ENCODE measurements at regions not wholly inside any gene's neighbourhood (a gene's known extent, or its start where the extent isn't known, plus 50 kb on each side); places are given as distances from the start of the nearest gene placed in this dataset.

DNA sequence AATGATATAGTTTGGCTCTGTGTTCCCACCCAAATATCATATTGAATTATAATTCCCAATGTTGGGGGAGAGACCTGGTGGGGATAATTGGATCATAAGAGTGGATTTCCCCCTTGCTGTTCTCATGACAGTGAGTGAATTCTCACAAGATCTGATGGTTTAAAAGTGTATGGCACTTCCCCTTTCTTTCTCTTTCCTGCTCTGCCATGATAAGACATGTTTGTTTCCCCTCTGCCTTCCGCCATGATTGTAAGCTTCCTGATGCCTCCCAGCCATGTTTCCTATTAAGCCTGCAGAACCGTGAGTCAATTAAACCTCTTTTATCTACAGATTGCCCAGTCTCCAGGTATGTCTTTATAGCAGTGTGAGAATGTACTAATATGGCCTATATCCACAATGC, 126.7 kb upstream of the GMNC start:
- H3K4me3 Mint-ChIP-seq (ENCODE audit: low read depth): no peak overlapping the region
- no peak overlapping the region for H3K27ac Mint-ChIP-seq
- no peaks in the 10 kb centered on the region for H3K27me3 Mint-ChIP-seq
- DNase-seq (ENCODE audit: low spot score, unreplicated experiment): no peak
- H3K36me3 Mint-ChIP-seq (ENCODE audit: insufficient read depth): peaks cover 3% of the 10 kb centered on the region
- TF ChIP-seq, protein P1, sequence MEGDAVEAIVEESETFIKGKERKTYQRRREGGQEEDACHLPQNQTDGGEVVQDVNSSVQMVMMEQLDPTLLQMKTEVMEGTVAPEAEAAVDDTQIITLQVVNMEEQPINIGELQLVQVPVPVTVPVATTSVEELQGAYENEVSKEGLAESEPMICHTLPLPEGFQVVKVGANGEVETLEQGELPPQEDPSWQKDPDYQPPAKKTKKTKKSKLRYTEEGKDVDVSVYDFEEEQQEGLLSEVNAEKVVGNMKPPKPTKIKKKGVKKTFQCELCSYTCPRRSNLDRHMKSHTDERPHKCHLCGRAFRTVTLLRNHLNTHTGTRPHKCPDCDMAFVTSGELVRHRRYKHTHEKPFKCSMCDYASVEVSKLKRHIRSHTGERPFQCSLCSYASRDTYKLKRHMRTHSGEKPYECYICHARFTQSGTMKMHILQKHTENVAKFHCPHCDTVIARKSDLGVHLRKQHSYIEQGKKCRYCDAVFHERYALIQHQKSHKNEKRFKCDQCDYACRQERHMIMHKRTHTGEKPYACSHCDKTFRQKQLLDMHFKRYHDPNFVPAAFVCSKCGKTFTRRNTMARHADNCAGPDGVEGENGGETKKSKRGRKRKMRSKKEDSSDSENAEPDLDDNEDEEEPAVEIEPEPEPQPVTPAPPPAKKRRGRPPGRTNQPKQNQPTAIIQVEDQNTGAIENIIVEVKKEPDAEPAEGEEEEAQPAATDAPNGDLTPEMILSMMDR (IDR thresholded peaks at IDR 0.05; ENCODE audit: unreplicated experiment): no peak
- no peaks in the 10 kb centered on the region for H3K4me1 Mint-ChIP-seq (ENCODE audit: low read depth)
- peaks cover 27% of the 10 kb centered on the region for H3K9me3 Mint-ChIP-seq (ENCODE audit: low read depth)

DNA sequence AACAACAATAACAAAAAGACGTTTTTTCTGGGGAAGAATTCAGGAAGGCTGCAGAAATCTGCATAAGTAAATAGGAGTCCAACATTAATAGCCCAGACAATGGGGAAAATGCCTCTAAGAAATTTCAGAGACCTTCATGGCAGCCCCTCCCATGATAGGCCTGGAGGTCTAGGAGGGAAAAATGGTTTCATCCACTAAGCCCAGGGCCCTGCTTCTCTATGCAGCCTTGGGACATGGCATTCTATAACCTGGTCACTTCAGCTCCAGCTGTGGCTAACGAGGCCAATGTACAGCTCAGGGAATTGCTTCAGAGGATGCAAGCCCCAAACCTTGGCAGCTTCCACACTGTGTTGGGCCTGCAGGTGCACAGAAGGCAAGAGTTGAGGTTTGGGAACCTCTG, 125.6 kb upstream of the GMNC start:
- no peak overlapping the region for H3K4me3 Mint-ChIP-seq (ENCODE audit: low read depth)
- peaks cover 3% of the 10 kb centered on the region for H3K36me3 Mint-ChIP-seq (ENCODE audit: insufficient read depth)
- TF ChIP-seq, protein P1 (IDR thresholded peaks at IDR 0.05; ENCODE audit: unreplicated experiment): no peak
- no peak overlapping the region for H3K27ac Mint-ChIP-seq
- no peak for DNase-seq (ENCODE audit: low spot score, unreplicated experiment)
- H3K27me3 Mint-ChIP-seq: no peaks in the 10 kb centered on the region
- peaks cover 27% of the 10 kb centered on the region for H3K9me3 Mint-ChIP-seq (ENCODE audit: low read depth)
- no peaks in the 10 kb centered on the region for H3K4me1 Mint-ChIP-seq (ENCODE audit: low read depth)

DNA sequence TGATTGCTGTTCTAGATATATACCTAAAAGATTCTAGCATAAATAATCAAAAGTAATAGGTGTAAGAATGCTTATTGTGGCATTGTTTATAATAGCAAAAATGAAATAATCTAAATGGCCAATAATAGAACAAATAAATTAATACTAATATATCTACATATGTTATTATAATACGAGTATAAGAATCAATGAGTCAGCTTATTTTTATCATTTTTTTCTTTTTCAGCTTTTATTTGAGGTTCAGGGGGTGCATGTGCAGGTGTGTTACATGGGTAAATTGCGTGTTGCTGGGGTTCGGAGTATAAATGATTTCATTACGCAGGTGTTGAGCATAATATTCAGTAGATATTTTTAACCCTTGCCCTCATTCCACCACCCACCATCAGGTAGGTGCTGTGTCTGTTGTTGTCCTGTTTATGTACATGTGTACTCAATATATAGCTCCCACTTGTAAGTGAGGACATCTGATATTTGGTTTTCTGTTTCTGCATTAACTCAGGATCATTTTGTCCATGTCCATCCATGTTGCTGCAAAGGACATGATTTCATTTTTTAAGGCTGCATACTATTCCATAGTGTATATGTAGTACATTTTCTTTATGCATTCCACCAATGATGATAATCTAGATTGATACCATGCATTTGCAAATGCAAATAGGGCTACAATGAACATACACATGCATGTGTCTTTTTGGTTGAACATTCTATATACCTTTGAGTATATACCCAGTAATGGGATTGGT, 122.2 kb upstream of the GMNC start:
- H3K27ac Mint-ChIP-seq: no peak overlapping the region
- H3K4me3 Mint-ChIP-seq (ENCODE audit: low read depth): no peak overlapping the region
- no peaks in the 10 kb centered on the region for H3K27me3 Mint-ChIP-seq
- H3K4me1 Mint-ChIP-seq (ENCODE audit: low read depth): no peaks in the 10 kb centered on the region
- peaks cover 3% of the 10 kb centered on the region for H3K36me3 Mint-ChIP-seq (ENCODE audit: insufficient read depth)
- TF ChIP-seq, protein P1 (IDR thresholded peaks at IDR 0.05; ENCODE audit: unreplicated experiment): no peak
- no peak for DNase-seq (ENCODE audit: low spot score, unreplicated experiment)
- H3K9me3 Mint-ChIP-seq (ENCODE audit: low read depth): peaks cover 26% of the 10 kb centered on the region

DNA sequence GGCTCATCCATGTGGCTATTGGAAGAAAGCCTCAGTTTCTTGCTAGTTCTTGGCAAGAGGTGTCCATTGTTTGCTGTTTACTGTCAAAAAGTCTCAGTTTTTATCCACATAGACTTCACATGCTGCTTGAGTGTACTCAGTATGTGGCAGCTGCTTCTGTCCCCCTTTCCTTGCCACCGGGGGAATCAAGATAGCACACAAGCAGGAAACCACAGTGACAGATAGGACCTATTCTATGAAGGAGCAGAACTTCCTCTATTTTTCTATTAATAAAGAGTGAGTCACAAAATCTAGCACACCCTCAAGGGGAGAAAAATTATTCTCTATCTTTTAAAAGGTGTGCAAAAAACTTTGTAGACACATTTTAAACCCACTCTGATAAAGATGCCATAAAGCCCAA, 121.4 kb upstream of the GMNC start:
- Mint-ChIP-seq H3K4me1 (ENCODE audit: low read depth) (no peaks in the 10 kb centered on the region), H3K4me3 (ENCODE audit: low read depth) (no peak overlapping the region), H3K27me3 (no peaks in the 10 kb centered on the region), H3K9me3 (ENCODE audit: low read depth) (peaks cover 19% of the 10 kb centered on the region), H3K27ac (no peak overlapping the region), H3K36me3 (ENCODE audit: insufficient read depth) (peaks cover 3% of the 10 kb centered on the region)
- no peak for DNase-seq (ENCODE audit: low spot score, unreplicated experiment)
- TF ChIP-seq, protein P1 (IDR thresholded peaks at IDR 0.05; ENCODE audit: unreplicated experiment): no peak

DNA sequence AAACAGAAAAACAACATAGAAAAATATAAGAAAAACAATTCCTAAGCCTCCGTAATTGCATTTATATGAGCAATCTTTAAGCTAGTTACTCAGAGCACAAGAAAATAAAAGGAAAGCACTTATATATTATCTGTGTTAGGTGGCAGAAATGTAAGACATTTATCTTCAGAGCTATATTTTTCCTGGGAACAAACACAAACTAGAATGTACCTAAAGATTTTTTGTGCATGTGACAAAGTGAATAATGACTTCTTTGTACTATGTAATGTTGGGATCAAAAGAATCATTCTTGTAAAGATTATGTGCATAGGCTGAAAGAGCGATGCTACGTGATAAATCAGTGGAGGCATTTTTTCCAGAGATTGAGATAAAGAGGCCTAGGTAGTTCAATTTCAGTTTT, 111.3 kb upstream of the GMNC start:
- no peak overlapping the region for H3K4me3 Mint-ChIP-seq (ENCODE audit: low read depth)
- no peaks in the 10 kb centered on the region for H3K36me3 Mint-ChIP-seq (ENCODE audit: insufficient read depth)
- H3K27ac Mint-ChIP-seq: no peak overlapping the region
- no peaks in the 10 kb centered on the region for H3K9me3 Mint-ChIP-seq (ENCODE audit: low read depth)
- H3K4me1 Mint-ChIP-seq (ENCODE audit: low read depth): peaks cover 4% of the 10 kb centered on the region
- no peaks in the 10 kb centered on the region for H3K27me3 Mint-ChIP-seq
- no peak for DNase-seq (ENCODE audit: low spot score, unreplicated experiment)
- TF ChIP-seq, protein P1 (IDR thresholded peaks at IDR 0.05; ENCODE audit: unreplicated experiment): no peak

All from progenitor cell of endocrine pancreas (in vitro differentiated cells).